ENCODE measurements at regions not wholly inside any gene's neighbourhood (a gene's known extent, or its start where the extent isn't known, plus 50 kb on each side); places are given as distances from the start of the nearest gene placed in this dataset.

GRCh38 chr2:149924549-149925213 is 337.1 kb upstream of the MMADHC start:
- no peak overlapping the region for H3K4me3 Mint-ChIP-seq

GRCh38 chr2:149924028-149924427 is 336.5 kb upstream of the MMADHC start:
- Mint-ChIP-seq H3K4me1 (no peaks in the 10 kb centered on the region), H3K4me3 (no peak overlapping the region), H3K27me3 (no peaks in the 10 kb centered on the region), H3K9me3 (peaks cover 7% of the 10 kb centered on the region), H3K36me3 (no peaks in the 10 kb centered on the region), H3K27ac (no peak overlapping the region)
- DNase-seq: no peak

More at GRCh38 chr2:149924549-149925213, 337.1 kb upstream of the MMADHC start:
- Mint-ChIP-seq H3K4me1 (no peaks in the 10 kb centered on the region), H3K27me3 (no peaks in the 10 kb centered on the region), H3K27ac (no peak overlapping the region), H3K9me3 (peaks cover 7% of the 10 kb centered on the region), H3K36me3 (no peaks in the 10 kb centered on the region)
- no peak for DNase-seq

- Mint-ChIP-seq H3K4me1 (no peaks in the 10 kb centered on the region), H3K4me3 (no peak overlapping the region), H3K27ac (no peak overlapping the region), H3K9me3 (peaks cover 10% of the 10 kb centered on the region), H3K36me3 (no peaks in the 10 kb centered on the region), H3K27me3 (no peaks in the 10 kb centered on the region)
- DNase-seq: no peak
These were observed 334.5 kb upstream of the MMADHC start for GRCh38 chr2:149921911-149922616.

GRCh38 chr2:149920389-149920788 is 332.8 kb upstream of the MMADHC start:
- Mint-ChIP-seq H3K9me3 (peaks cover 10% of the 10 kb centered on the region), H3K4me3 (no peak overlapping the region), H3K27me3 (no peaks in the 10 kb centered on the region), H3K27ac (no peak overlapping the region), H3K4me1 (no peaks in the 10 kb centered on the region), H3K36me3 (no peaks in the 10 kb centered on the region)
- DNase-seq: no peak

- no peak overlapping the region for H3K27ac Mint-ChIP-seq
- H3K27me3 Mint-ChIP-seq: no peaks in the 10 kb centered on the region
These were observed 327.6 kb upstream of the MMADHC start for GRCh38 chr2:149915151-149915550.

GRCh38 chr2:149908726-149909683 is 321.4 kb upstream of the MMADHC start:
- Mint-ChIP-seq H3K4me1 (no peaks in the 10 kb centered on the region), H3K4me3 (no peak overlapping the region), H3K36me3 (no peaks in the 10 kb centered on the region), H3K27ac (no peak overlapping the region), H3K27me3 (no peaks in the 10 kb centered on the region), H3K9me3 (peaks cover 2% of the 10 kb centered on the region)
- no peak for DNase-seq

More at GRCh38 chr2:149915151-149915550, 327.6 kb upstream of the MMADHC start:
- DNase-seq: no peak
- no peak overlapping the region for H3K4me3 Mint-ChIP-seq
- H3K36me3 Mint-ChIP-seq: no peaks in the 10 kb centered on the region
- peaks cover 8% of the 10 kb centered on the region for H3K9me3 Mint-ChIP-seq
- H3K4me1 Mint-ChIP-seq: no peaks in the 10 kb centered on the region

- H3K27ac Mint-ChIP-seq: no peak overlapping the region
- H3K27me3 Mint-ChIP-seq: no peaks in the 10 kb centered on the region
- H3K9me3 Mint-ChIP-seq: peaks cover 2% of the 10 kb centered on the region
- no peak overlapping the region for H3K4me3 Mint-ChIP-seq
- H3K36me3 Mint-ChIP-seq: no peaks in the 10 kb centered on the region
- DNase-seq: no peak
- no peaks in the 10 kb centered on the region for H3K4me1 Mint-ChIP-seq
These were observed 319.3 kb upstream of the MMADHC start for GRCh38 chr2:149906886-149907285.

GRCh38 chr2:149904352-149905175 is 317.0 kb upstream of the MMADHC start:
- no peaks in the 10 kb centered on the region for H3K36me3 Mint-ChIP-seq
- no peaks in the 10 kb centered on the region for H3K4me1 Mint-ChIP-seq
- H3K27ac Mint-ChIP-seq: no peak overlapping the region
- H3K9me3 Mint-ChIP-seq: peaks cover 2% of the 10 kb centered on the region
- no peaks in the 10 kb centered on the region for H3K27me3 Mint-ChIP-seq
- DNase-seq: no peak
- H3K4me3 Mint-ChIP-seq: no peak overlapping the region

- no peak for DNase-seq
- Mint-ChIP-seq H3K4me1 (no peaks in the 10 kb centered on the region), H3K36me3 (no peaks in the 10 kb centered on the region), H3K27me3 (no peaks in the 10 kb centered on the region), H3K27ac (no peak overlapping the region), H3K9me3 (peaks cover 2% of the 10 kb centered on the region), H3K4me3 (no peak overlapping the region)
These were observed 316.1 kb upstream of the MMADHC start for GRCh38 chr2:149903626-149904025.

GRCh38 chr2:149902081-149902480 is 314.5 kb upstream of the MMADHC start:
- no peaks in the 10 kb centered on the region for H3K4me1 Mint-ChIP-seq
- DNase-seq: no peak
- H3K27ac Mint-ChIP-seq: no peak overlapping the region
- no peaks in the 10 kb centered on the region for H3K36me3 Mint-ChIP-seq
- no peaks in the 10 kb centered on the region for H3K9me3 Mint-ChIP-seq
- no peak overlapping the region for H3K4me3 Mint-ChIP-seq
- no peaks in the 10 kb centered on the region for H3K27me3 Mint-ChIP-seq

GRCh38 chr2:149901231-149901859 is 313.8 kb upstream of the MMADHC start:
- Mint-ChIP-seq H3K27ac (no peak overlapping the region), H3K36me3 (no peaks in the 10 kb centered on the region), H3K9me3 (no peaks in the 10 kb centered on the region), H3K4me1 (no peaks in the 10 kb centered on the region), H3K27me3 (no peaks in the 10 kb centered on the region), H3K4me3 (no peak overlapping the region)
- DNase-seq: no peak

GRCh38 chr2:149899390-149899789 is 311.8 kb upstream of the MMADHC start:
- Mint-ChIP-seq H3K4me1 (no peaks in the 10 kb centered on the region), H3K27ac (no peak overlapping the region), H3K36me3 (no peaks in the 10 kb centered on the region), H3K4me3 (no peak overlapping the region), H3K9me3 (no peaks in the 10 kb centered on the region), H3K27me3 (no peaks in the 10 kb centered on the region)
- no peak for DNase-seq

- no peaks in the 10 kb centered on the region for H3K27me3 Mint-ChIP-seq
- H3K27ac Mint-ChIP-seq: no peak overlapping the region
- H3K36me3 Mint-ChIP-seq: no peaks in the 10 kb centered on the region
These were observed 307.2 kb upstream of the MMADHC start for GRCh38 chr2:149894760-149895159.

GRCh38 chr2:149894226-149894625 is 306.7 kb upstream of the MMADHC start:
- Mint-ChIP-seq H3K4me1 (no peaks in the 10 kb centered on the region), H3K4me3 (no peak overlapping the region), H3K9me3 (peaks cover 1% of the 10 kb centered on the region), H3K36me3 (no peaks in the 10 kb centered on the region), H3K27ac (no peak overlapping the region), H3K27me3 (no peaks in the 10 kb centered on the region)
- DNase-seq: no peak

More at GRCh38 chr2:149894760-149895159, 307.2 kb upstream of the MMADHC start:
- Mint-ChIP-seq H3K9me3 (peaks cover 1% of the 10 kb centered on the region), H3K4me3 (no peak overlapping the region), H3K4me1 (no peaks in the 10 kb centered on the region)
- no peak for DNase-seq
